WTC11 (cell line): ENCODE measurements at regions not wholly inside any gene's neighbourhood (a gene's known extent, or its start where the extent isn't known, plus 50 kb on each side); places are given as distances from the start of the nearest gene placed in this dataset.
A peak's percentile ranks its signal among the peaks of the same experiment; 100 is the strongest.

ENCODE experiments used
- ATAC-seq: fragments of 200-7000 bp; cut with Tn5 transposase; 2 replicates; pipeline ENCODE4 v1.10.0; 2021; ENCODE audit warnings: mild to moderate bottlenecking, moderate library complexity
- CTCF ChIA-PET: fragments of 300-600 bp; sonication (Branson Sonifier 250); formaldehyde crosslinking; loops from one replicate; lab custom pipeline; 2021; ENCODE audit warnings: antibody characterized with exemption; lab: Charles Lee
- POLR2A ChIA-PET: fragments of 350-600 bp; sonication (Branson Sonifier 250); formaldehyde crosslinking; loops from one replicate; lab custom pipeline; 2021; ENCODE audit warnings: antibody characterized with exemption; lab: Charles Lee
- DNase-seq: peaks from one replicate; pipeline ENCODE4 v3.0.0; 2021; ENCODE audit warnings: low spot score
- H3K27ac Mint-ChIP-seq: 2 replicates; pipeline ENCODE4 v1.8.0; 2021; ENCODE audit warnings: mixed read lengths
- H3K27me3 Mint-ChIP-seq: 2 replicates; pipeline ENCODE4 v1.8.0; 2021; ENCODE audit warnings: low read depth, mild to moderate bottlenecking, moderate library complexity, mixed read lengths
- H3K36me3 Mint-ChIP-seq: 2 replicates; pipeline ENCODE4 v1.8.0; 2021; ENCODE audit warnings: mixed read lengths
- H3K4me1 Mint-ChIP-seq: 2 replicates; pipeline ENCODE4 v1.8.0; 2022; ENCODE audit warnings: mixed read lengths
- H3K4me3 Mint-ChIP-seq: 2 replicates; pipeline ENCODE4 v1.8.0; 2021; ENCODE audit warnings: mild to moderate bottlenecking, moderate library complexity, mixed read lengths
- H3K9me3 Mint-ChIP-seq: 2 replicates; pipeline ENCODE4 v1.8.0; 2021; ENCODE audit warnings: mixed read lengths
- CREM ChIP-seq: sonication (generic); formaldehyde crosslinking; IDR thresholded peaks from 2 replicates; pipeline ENCODE4 v1.8.1; 2022; ENCODE audit warnings: mild to moderate bottlenecking, missing genetic modification reagents, moderate library complexity
- ETV6 ChIP-seq: sonication (generic); formaldehyde crosslinking; IDR thresholded peaks from 2 replicates; pipeline ENCODE4 v1.8.1; 2022; ENCODE audit warnings: mild to moderate bottlenecking, missing genetic modification reagents
- GRHL2 ChIP-seq: fragments of 250-450 bp; sonication (Bioruptor Pico); IDR thresholded peaks from 2 replicates; pipeline ENCODE4 v1.8.0; 2022; ENCODE audit warnings: mild to moderate bottlenecking, moderate library complexity; ENCODE audit not compliant: insufficient replicate concordance, severe bottlenecking
- GTF2I ChIP-seq: fragments of 250-450 bp; sonication (Bioruptor Pico); conservative IDR thresholded peaks from 2 replicates; pipeline ENCODE4 v1.4.0; 2021; ENCODE audit warnings: mild to moderate bottlenecking
- IRF2 ChIP-seq: sonication (generic); formaldehyde crosslinking; IDR thresholded peaks from 2 replicates; pipeline ENCODE4 v1.8.0; 2022; ENCODE audit warnings: low read depth, missing genetic modification reagents, borderline replicate concordance
- JUN ChIP-seq: sonication (generic); formaldehyde crosslinking; IDR thresholded peaks from 2 replicates; pipeline ENCODE4 v1.8.0; 2023; ENCODE audit warnings: mild to moderate bottlenecking, missing genetic modification reagents
- NFATC4 ChIP-seq: fragments of 250-450 bp; sonication (Bioruptor Pico); IDR thresholded peaks from 2 replicates; pipeline ENCODE4 v1.9.0; 2021; ENCODE audit warnings: mild to moderate bottlenecking
- SMAD3 ChIP-seq: sonication (generic); formaldehyde crosslinking; IDR thresholded peaks from 2 replicates; pipeline ENCODE4 v1.8.0; 2022; ENCODE audit warnings: missing genetic modification reagents, mild to moderate bottlenecking, borderline replicate concordance
- SP1 ChIP-seq: sonication (generic); formaldehyde crosslinking; conservative IDR thresholded peaks from 2 replicates; pipeline ENCODE4 v1.8.1; 2022; ENCODE audit warnings: missing genetic modification reagents
- TEAD4 ChIP-seq: sonication (generic); formaldehyde crosslinking; IDR thresholded peaks from 2 replicates; pipeline ENCODE4 v1.8.0; 2022; ENCODE audit warnings: mild to moderate bottlenecking, missing genetic modification reagents
- ZNF138 ChIP-seq: sonication (generic); formaldehyde crosslinking; conservative IDR thresholded peaks from 2 replicates; pipeline ENCODE4 v1.8.1; 2022; ENCODE audit warnings: mild to moderate bottlenecking, moderate library complexity, missing genetic modification reagents
- ZNF396 ChIP-seq: fragments of 250-450 bp; sonication (Bioruptor Pico); IDR thresholded peaks from 2 replicates; pipeline ENCODE4 v1.8.0; 2021; ENCODE audit warnings: mild to moderate bottlenecking, moderate library complexity, borderline replicate concordance
- ZNF416 ChIP-seq: fragments of 250-450 bp; sonication (Bioruptor Pico); IDR thresholded peaks from 2 replicates; pipeline ENCODE4 v1.9.0; 2021; ENCODE audit warnings: mild to moderate bottlenecking, inconsistent platforms
- ZNF423 ChIP-seq: fragments of 250-450 bp; sonication (Bioruptor Pico); IDR thresholded peaks from 2 replicates; pipeline ENCODE4 v2.1.2; 2022; ENCODE audit warnings: mild to moderate bottlenecking, moderate library complexity
- TF ChIP-seq, protein P1 (sequence below): sonication (generic); formaldehyde crosslinking; IDR thresholded peaks from 2 replicates; pipeline ENCODE4 v1.8.1; 2022; ENCODE audit warnings: mild to moderate bottlenecking, moderate library complexity, missing genetic modification reagents
- TF ChIP-seq, protein P2 (sequence below): sonication (generic); formaldehyde crosslinking; IDR thresholded peaks from 2 replicates; pipeline ENCODE4 v1.8.0; 2023; ENCODE audit warnings: missing genetic modification reagents
- TF ChIP-seq, protein P3 (sequence below): sonication (generic); formaldehyde crosslinking; IDR thresholded peaks from 2 replicates; pipeline ENCODE4 v1.8.0; 2022; ENCODE audit warnings: mild to moderate bottlenecking, missing genetic modification reagents
- TF ChIP-seq, protein P4 (sequence below): sonication (generic); formaldehyde crosslinking; IDR thresholded peaks from 2 replicates; pipeline ENCODE4 v1.8.1; 2022; ENCODE audit warnings: missing genetic modification reagents, borderline replicate concordance
- TF ChIP-seq, protein P5 (sequence below): sonication (generic); formaldehyde crosslinking; conservative IDR thresholded peaks from 2 replicates; pipeline ENCODE4 v1.8.1; 2022; ENCODE audit warnings: mild to moderate bottlenecking, missing genetic modification reagents
- TF ChIP-seq, protein P6 (sequence below): sonication (generic); formaldehyde crosslinking; IDR thresholded peaks from 2 replicates; pipeline ENCODE4 v1.8.1; 2023; ENCODE audit warnings: mild to moderate bottlenecking, missing genetic modification reagents
- TF ChIP-seq, protein P7 (sequence below): fragments of 250-450 bp; sonication (Bioruptor Pico); IDR thresholded peaks from 2 replicates; pipeline ENCODE4 v1.8.0; 2021; ENCODE audit warnings: mild to moderate bottlenecking
- TF ChIP-seq, protein P8 (sequence below): sonication (generic); formaldehyde crosslinking; IDR thresholded peaks from 2 replicates; pipeline ENCODE4 v1.8.0; 2022; ENCODE audit warnings: missing genetic modification reagents
- TF ChIP-seq, protein P9 (sequence below): sonication (generic); formaldehyde crosslinking; IDR thresholded peaks from 2 replicates; pipeline ENCODE4 v1.8.0; 2022; ENCODE audit warnings: mild to moderate bottlenecking, missing genetic modification reagents
- TF ChIP-seq, protein P10 (sequence below): sonication (generic); formaldehyde crosslinking; IDR thresholded peaks from 2 replicates; pipeline ENCODE4 v1.8.0; 2022; ENCODE audit warnings: mild to moderate bottlenecking, missing genetic modification reagents

DNA sequence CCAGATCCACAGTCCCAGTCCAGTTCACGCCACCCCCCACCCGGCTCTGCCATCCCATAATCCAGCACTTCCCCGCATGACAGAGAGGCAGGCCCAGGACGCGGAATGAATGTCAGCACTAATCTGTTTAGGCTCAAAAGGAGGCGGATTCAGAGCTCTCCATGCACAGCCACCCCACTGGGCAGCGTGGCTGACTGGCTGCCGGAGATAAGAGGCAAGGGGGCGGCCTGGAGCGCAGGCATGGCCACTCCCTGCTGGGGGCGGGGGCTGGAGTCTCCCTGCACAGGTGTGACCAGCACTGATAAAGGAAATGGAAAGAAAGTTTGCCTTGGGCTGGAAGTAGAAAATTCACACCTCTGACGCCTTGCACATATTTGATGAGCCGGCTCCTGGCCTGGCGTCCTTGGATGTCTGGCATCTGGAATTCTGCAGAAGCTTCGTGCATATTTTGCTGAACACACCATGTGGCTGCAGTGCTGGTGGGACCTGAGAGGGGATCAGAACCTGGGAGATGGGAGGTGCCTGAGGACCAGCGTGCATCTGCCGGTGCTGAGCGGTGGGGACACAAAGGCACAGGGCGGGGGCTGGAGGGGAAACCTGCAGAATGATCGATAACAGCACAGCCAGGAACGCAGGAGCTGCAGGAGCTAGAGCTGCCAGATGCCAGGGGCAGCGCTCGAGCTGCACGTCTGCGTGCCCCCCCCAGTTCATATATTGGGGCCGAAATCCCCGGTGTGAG is 344.4 kb downstream of the CTTN start:
- DNase-seq (peak; percentile 85), ATAC-seq (peak; percentile 93)
- Mint-ChIP-seq H3K9me3 (no peaks in the 10 kb centered on the region; the same call in 1 of the 2 replicates), H3K4me1 (peaks cover 54% of the 10 kb centered on the region), H3K36me3 (no peaks in the 10 kb centered on the region), H3K27me3 (no peaks in the 10 kb centered on the region), H3K4me3 (peak overlapping the region; percentile 26), H3K27ac (peak overlapping the region; percentile 36)
- CTCF ChIA-PET: interaction anchor here (0.9 to 2.4 kb wide), 17 partner anchors 10 to 677 kb away, joined by 3 to 14 read pairs (median 4); no protein-coding TSS in a partner anchor
- POLR2A ChIA-PET: interaction anchor here (1.0 to 1.1 kb wide), 2 partner anchors 43 to 81 kb away, joined by 3 read pairs; no protein-coding TSS in a partner anchor
- TF ChIP-seq, protein P1, sequence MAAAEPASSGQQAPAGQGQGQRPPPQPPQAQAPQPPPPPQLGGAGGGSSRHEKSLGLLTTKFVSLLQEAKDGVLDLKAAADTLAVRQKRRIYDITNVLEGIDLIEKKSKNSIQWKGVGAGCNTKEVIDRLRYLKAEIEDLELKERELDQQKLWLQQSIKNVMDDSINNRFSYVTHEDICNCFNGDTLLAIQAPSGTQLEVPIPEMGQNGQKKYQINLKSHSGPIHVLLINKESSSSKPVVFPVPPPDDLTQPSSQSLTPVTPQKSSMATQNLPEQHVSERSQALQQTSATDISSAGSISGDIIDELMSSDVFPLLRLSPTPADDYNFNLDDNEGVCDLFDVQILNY (CRISPR knock-in tag): no peak
- TF ChIP-seq ZNF416: no peak
- TF ChIP-seq, protein P2, sequence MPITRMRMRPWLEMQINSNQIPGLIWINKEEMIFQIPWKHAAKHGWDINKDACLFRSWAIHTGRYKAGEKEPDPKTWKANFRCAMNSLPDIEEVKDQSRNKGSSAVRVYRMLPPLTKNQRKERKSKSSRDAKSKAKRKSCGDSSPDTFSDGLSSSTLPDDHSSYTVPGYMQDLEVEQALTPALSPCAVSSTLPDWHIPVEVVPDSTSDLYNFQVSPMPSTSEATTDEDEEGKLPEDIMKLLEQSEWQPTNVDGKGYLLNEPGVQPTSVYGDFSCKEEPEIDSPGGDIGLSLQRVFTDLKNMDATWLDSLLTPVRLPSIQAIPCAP (CRISPR knock-in tag): no peak
- TF ChIP-seq, protein P3, sequence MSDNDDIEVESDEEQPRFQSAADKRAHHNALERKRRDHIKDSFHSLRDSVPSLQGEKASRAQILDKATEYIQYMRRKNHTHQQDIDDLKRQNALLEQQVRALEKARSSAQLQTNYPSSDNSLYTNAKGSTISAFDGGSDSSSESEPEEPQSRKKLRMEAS: peak; percentile 50; the same call in 1 of the 2 replicates
- TF ChIP-seq, protein P4, sequence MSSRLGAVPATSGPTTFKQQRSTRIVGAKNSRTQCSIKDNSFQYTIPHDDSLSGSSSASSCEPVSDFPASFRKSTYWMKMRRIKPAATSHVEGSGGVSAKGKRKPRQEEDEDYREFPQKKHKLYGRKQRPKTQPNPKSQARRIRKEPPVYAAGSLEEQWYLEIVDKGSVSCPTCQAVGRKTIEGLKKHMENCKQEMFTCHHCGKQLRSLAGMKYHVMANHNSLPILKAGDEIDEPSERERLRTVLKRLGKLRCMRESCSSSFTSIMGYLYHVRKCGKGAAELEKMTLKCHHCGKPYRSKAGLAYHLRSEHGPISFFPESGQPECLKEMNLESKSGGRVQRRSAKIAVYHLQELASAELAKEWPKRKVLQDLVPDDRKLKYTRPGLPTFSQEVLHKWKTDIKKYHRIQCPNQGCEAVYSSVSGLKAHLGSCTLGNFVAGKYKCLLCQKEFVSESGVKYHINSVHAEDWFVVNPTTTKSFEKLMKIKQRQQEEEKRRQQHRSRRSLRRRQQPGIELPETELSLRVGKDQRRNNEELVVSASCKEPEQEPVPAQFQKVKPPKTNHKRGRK: no peak
- TF ChIP-seq, protein P5, sequence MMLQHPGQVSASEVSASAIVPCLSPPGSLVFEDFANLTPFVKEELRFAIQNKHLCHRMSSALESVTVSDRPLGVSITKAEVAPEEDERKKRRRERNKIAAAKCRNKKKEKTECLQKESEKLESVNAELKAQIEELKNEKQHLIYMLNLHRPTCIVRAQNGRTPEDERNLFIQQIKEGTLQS: no peak
- TF ChIP-seq, protein P6, sequence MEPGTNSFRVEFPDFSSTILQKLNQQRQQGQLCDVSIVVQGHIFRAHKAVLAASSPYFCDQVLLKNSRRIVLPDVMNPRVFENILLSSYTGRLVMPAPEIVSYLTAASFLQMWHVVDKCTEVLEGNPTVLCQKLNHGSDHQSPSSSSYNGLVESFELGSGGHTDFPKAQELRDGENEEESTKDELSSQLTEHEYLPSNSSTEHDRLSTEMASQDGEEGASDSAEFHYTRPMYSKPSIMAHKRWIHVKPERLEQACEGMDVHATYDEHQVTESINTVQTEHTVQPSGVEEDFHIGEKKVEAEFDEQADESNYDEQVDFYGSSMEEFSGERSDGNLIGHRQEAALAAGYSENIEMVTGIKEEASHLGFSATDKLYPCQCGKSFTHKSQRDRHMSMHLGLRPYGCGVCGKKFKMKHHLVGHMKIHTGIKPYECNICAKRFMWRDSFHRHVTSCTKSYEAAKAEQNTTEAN (CRISPR knock-in tag): no peak
- TF ChIP-seq, protein P7, sequence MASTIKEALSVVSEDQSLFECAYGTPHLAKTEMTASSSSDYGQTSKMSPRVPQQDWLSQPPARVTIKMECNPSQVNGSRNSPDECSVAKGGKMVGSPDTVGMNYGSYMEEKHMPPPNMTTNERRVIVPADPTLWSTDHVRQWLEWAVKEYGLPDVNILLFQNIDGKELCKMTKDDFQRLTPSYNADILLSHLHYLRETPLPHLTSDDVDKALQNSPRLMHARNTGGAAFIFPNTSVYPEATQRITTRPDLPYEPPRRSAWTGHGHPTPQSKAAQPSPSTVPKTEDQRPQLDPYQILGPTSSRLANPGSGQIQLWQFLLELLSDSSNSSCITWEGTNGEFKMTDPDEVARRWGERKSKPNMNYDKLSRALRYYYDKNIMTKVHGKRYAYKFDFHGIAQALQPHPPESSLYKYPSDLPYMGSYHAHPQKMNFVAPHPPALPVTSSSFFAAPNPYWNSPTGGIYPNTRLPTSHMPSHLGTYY (CRISPR knock-in tag): no peak
- no peak for TF ChIP-seq SMAD3 (CRISPR knock-in tag)
- TF ChIP-seq TEAD4 (CRISPR knock-in tag): no peak
- no peak for TF ChIP-seq GTF2I (CRISPR knock-in tag)
- TF ChIP-seq, protein P8, sequence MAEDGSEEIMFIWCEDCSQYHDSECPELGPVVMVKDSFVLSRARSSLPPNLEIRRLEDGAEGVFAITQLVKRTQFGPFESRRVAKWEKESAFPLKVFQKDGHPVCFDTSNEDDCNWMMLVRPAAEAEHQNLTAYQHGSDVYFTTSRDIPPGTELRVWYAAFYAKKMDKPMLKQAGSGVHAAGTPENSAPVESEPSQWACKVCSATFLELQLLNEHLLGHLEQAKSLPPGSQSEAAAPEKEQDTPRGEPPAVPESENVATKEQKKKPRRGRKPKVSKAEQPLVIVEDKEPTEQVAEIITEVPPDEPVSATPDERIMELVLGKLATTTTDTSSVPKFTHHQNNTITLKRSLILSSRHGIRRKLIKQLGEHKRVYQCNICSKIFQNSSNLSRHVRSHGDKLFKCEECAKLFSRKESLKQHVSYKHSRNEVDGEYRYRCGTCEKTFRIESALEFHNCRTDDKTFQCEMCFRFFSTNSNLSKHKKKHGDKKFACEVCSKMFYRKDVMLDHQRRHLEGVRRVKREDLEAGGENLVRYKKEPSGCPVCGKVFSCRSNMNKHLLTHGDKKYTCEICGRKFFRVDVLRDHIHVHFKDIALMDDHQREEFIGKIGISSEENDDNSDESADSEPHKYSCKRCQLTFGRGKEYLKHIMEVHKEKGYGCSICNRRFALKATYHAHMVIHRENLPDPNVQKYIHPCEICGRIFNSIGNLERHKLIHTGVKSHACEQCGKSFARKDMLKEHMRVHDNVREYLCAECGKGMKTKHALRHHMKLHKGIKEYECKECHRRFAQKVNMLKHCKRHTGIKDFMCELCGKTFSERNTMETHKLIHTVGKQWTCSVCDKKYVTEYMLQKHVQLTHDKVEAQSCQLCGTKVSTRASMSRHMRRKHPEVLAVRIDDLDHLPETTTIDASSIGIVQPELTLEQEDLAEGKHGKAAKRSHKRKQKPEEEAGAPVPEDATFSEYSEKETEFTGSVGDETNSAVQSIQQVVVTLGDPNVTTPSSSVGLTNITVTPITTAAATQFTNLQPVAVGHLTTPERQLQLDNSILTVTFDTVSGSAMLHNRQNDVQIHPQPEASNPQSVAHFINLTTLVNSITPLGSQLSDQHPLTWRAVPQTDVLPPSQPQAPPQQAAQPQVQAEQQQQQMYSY: peak; percentile 59
- TF ChIP-seq JUN (CRISPR knock-in tag): no peak
- TF ChIP-seq NFATC4 (CRISPR knock-in tag): no peak
- no peak for TF ChIP-seq ZNF396 (CRISPR knock-in tag)
- TF ChIP-seq CREM (CRISPR knock-in tag): no peak
- TF ChIP-seq IRF2 (CRISPR knock-in tag): no peak
- TF ChIP-seq, protein P9, sequence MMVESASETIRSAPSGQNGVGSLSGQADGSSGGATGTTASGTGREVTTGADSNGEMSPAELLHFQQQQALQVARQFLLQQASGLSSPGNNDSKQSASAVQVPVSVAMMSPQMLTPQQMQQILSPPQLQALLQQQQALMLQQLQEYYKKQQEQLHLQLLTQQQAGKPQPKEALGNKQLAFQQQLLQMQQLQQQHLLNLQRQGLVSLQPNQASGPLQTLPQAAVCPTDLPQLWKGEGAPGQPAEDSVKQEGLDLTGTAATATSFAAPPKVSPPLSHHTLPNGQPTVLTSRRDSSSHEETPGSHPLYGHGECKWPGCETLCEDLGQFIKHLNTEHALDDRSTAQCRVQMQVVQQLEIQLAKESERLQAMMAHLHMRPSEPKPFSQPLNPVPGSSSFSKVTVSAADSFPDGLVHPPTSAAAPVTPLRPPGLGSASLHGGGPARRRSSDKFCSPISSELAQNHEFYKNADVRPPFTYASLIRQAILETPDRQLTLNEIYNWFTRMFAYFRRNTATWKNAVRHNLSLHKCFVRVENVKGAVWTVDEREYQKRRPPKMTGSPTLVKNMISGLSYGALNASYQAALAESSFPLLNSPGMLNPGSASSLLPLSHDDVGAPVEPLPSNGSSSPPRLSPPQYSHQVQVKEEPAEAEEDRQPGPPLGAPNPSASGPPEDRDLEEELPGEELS (CRISPR knock-in tag): peak; percentile 54; the same call in 1 of the 2 replicates
- TF ChIP-seq ZNF423 (CRISPR knock-in tag): peak; percentile 60
- TF ChIP-seq ZNF138 (CRISPR knock-in tag): no peak
- 0 out of 2 replicates have a peak, but pooled peaks have one; percentile 13 for TF ChIP-seq ETV6 (CRISPR knock-in tag)
- peak; percentile 66 for TF ChIP-seq SP1 (CRISPR knock-in tag)
- no peak for TF ChIP-seq GRHL2
- TF ChIP-seq, protein P10, sequence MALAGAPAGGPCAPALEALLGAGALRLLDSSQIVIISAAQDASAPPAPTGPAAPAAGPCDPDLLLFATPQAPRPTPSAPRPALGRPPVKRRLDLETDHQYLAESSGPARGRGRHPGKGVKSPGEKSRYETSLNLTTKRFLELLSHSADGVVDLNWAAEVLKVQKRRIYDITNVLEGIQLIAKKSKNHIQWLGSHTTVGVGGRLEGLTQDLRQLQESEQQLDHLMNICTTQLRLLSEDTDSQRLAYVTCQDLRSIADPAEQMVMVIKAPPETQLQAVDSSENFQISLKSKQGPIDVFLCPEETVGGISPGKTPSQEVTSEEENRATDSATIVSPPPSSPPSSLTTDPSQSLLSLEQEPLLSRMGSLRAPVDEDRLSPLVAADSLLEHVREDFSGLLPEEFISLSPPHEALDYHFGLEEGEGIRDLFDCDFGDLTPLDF (CRISPR knock-in tag): no peak
